ENCODE measurements at regions not wholly inside any gene's neighbourhood (a gene's known extent, or its start where the extent isn't known, plus 50 kb on each side); places are given as distances from the start of the nearest gene placed in this dataset.
"Not testable (repeated sequence)": the region's sequence is repeated elsewhere in the genome, so short reads cannot be mapped to it uniquely, and the experiment has no call there.

DNA sequence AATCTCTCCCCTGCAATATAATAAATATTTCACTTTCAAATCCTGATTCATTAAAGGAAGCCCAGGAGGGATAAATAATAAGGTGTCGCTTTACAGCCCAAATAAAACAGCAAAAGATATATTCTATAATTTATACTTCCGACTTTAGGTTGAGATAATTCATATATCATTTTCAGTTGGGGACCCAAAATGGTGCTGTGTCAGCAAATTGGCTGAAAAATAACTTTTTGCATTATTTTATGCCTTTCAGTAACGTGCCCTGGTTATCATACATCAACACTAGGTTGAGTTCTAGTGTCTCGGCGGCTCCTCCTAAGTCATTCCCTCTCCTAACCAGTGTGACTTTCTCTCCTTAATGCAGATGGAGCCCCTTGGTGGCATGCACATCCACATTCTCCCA lies 278.2 kb downstream of the NXPE2 start:
- Histone ChIP-seq H3K4me1 (ENCODE audit: insufficient read depth, low read length) (no peaks in the 10 kb centered on the region), H3K79me2 (ENCODE audit: low read length) (no peaks in the 10 kb centered on the region), H3K4me2 (ENCODE audit: low read length) (no peak overlapping the region), H3K4me3 (ENCODE audit: low read length) (no peak overlapping the region), H2AFZ (ENCODE audit: low read length) (no peak overlapping the region), H3K9me3 (ENCODE audit: low read length) (peaks cover 29% of the 10 kb centered on the region), H3F3A (ENCODE audit: low read length, unreplicated experiment) (no peaks in the 10 kb centered on the region), H4K20me1 (ENCODE audit: low read length) (no peaks in the 10 kb centered on the region), H3K36me3 (ENCODE audit: low read depth, low read length) (no peaks in the 10 kb centered on the region), H3K27me3 (ENCODE audit: low read length) (no peaks in the 10 kb centered on the region), H3K9me2 (replicated peaks; ENCODE audit: low read length) (no peaks in the 10 kb centered on the region), H3K9ac (ENCODE audit: low read length) (no peak overlapping the region), H3K27ac (ENCODE audit: low read length) (no peak overlapping the region)
- DNase-seq (no peak), ATAC-seq (no peak)
- TF ChIP-seq CTCF (conservative IDR thresholded peaks at IDR 0.05; ENCODE audit: low read depth, low read length) (no peak), EZH2phosphoT487 (IDR thresholded peaks at IDR 0.05; ENCODE audit: borderline replicate concordance, low read length) (no peak)
- intact Hi-C loops (cut with micrococcal nuclease), result no loop called here
- BruUV-seq (replicated peaks), result no TSS peak
- POLR2A ChIA-PET (ENCODE audit: unreplicated experiment), result no interaction called here
- CTCF ChIA-PET, result no interaction called here

DNA sequence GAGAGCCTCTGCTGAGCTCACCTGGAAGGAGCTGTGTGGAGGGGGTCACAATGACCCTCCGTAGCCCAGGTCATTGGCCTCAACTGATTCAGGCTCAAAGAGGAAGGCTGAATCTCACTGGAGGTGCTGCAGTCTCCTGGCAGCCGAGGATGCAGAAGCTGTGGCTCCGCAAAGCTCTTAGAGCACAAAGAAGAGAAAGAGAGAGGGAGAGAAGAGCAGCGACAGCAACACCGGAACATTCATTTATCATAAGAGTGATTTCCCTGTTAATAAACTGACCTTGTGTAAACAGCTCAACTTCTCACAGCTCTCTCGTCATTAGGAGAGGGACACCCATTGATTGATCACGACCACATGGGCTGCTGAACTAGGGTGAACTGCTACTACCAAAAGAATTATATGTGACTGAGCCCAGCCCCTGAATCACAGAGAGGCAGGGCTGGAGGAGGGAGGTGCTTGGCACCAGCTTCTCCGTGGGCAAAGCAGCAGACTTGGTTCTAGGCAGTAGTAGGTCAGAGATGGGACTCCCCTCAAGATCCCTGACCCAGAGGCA lies 281.7 kb downstream of the NXPE2 start:
- Histone ChIP-seq H3F3A (ENCODE audit: low read length, unreplicated experiment) (no peaks in the 10 kb centered on the region), H3K4me3 (ENCODE audit: low read length) (no peak overlapping the region), H3K9ac (ENCODE audit: low read length) (no peak overlapping the region), H4K20me1 (ENCODE audit: low read length) (no peaks in the 10 kb centered on the region), H3K9me2 (replicated peaks; ENCODE audit: low read length) (no peaks in the 10 kb centered on the region), H3K4me2 (ENCODE audit: low read length) (no peak overlapping the region), H3K9me3 (ENCODE audit: low read length) (peaks cover 51% of the 10 kb centered on the region), H3K27me3 (ENCODE audit: low read length) (no peaks in the 10 kb centered on the region), H3K79me2 (ENCODE audit: low read length) (no peaks in the 10 kb centered on the region), H3K36me3 (ENCODE audit: low read depth, low read length) (no peaks in the 10 kb centered on the region), H2AFZ (ENCODE audit: low read length) (no peak overlapping the region), H3K4me1 (ENCODE audit: insufficient read depth, low read length) (no peaks in the 10 kb centered on the region), H3K27ac (ENCODE audit: low read length) (no peak overlapping the region)
- no TSS peak for BruUV-seq (replicated peaks)
- POLR2A ChIA-PET (ENCODE audit: unreplicated experiment), result no interaction called here
- TF ChIP-seq CTCF (conservative IDR thresholded peaks at IDR 0.05; ENCODE audit: low read depth, low read length) (no peak), EZH2phosphoT487 (IDR thresholded peaks at IDR 0.05; ENCODE audit: borderline replicate concordance, low read length) (no peak), EZH2 (IDR thresholded peaks at IDR 0.05; ENCODE audit: low read length, unreplicated experiment) (no peak)
- intact Hi-C loops (cut with micrococcal nuclease), result no loop called here
- CTCF ChIA-PET, result no interaction called here
- DNase-seq, result no peak
- no peak for ATAC-seq

DNA sequence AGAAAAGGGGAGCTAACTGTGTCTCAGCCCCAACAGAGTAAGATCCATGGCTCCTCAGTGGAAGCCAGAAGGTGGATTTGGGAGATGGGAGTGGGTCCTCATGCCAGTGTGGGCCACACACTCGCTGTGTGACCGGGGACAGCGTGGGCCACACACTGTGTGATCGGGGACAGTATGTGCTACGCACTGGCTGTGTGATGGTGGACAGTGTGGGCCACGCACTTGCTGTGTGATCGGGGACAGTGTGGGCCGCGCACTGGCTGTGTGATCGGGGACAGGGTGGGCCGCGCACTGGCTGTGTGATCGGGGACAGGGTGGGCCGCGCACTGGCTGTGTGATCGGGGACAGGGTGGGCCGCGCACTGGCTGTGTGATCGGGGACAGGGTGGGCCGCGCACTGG lies 282.5 kb downstream of the NXPE2 start:
- H3K9me2 ChIP-seq (replicated peaks; ENCODE audit: low read length); H3K36me3 ChIP-seq (ENCODE audit: low read depth, low read length); CTCF ChIA-PET; BruUV-seq (replicated peaks); ATAC-seq; H3K4me3 ChIP-seq (ENCODE audit: low read length); H3K27me3 ChIP-seq (ENCODE audit: low read length); intact Hi-C loops (cut with micrococcal nuclease); DNase-seq; H4K20me1 ChIP-seq (ENCODE audit: low read length); H3K27ac ChIP-seq (ENCODE audit: low read length); H3K4me2 ChIP-seq (ENCODE audit: low read length); H2AFZ ChIP-seq (ENCODE audit: low read length); H3K9ac ChIP-seq (ENCODE audit: low read length); H3K79me2 ChIP-seq (ENCODE audit: low read length); POLR2A ChIA-PET (ENCODE audit: unreplicated experiment); H3F3A ChIP-seq (ENCODE audit: low read length, unreplicated experiment); H3K4me1 ChIP-seq (ENCODE audit: insufficient read depth, low read length): not testable (repeated sequence)
- H3K9me3 ChIP-seq (ENCODE audit: low read length), result peaks cover 59% of the 10 kb centered on the region

All from PC-3 (cell line).